ENCODE measurements at regions not wholly inside any gene's neighbourhood (a gene's known extent, or its start where the extent isn't known, plus 50 kb on each side); places are given as distances from the start of the nearest gene placed in this dataset.

DNA sequence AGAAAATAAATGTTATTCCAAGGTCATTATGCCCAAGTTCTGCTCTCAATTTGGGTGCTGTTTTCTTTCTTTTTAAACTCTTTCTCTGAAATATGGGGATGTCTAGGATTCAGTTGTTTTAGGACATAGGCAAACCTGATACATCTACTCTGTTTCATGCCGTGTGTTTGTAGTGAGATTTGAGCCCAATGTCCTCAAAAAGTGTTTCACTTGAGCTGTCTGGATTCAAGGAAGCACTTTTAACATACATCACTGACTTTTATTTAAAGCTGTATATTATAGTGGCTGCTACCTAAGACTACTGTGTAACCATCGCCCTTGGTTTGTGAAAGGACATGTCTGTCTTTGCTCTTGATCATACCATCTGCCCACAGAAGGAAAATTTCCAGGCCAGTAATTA, 709.3 kb upstream of the STXBP6 start:
- Histone ChIP-seq H2BK20ac (ENCODE audit: low read depth, low read length, poor library complexity, severe bottlenecking) (no peak overlapping the region), H3K14ac (ENCODE audit: insufficient read depth, low read length) (no peak overlapping the region), H2BK12ac (ENCODE audit: insufficient read length, low read depth, low read length) (no peak overlapping the region), H4K8ac (replicated peaks; ENCODE audit: insufficient read length, low read depth, low read length) (no peak overlapping the region), H4K20me1 (ENCODE audit: control insufficient read depth, insufficient read depth, insufficient read length) (no peaks in the 10 kb centered on the region), H2BK15ac (ENCODE audit: low read depth, low read length) (no peak overlapping the region), H2AK5ac (ENCODE audit: insufficient read length, low read length) (no peak overlapping the region), H3K79me1 (ENCODE audit: insufficient read depth, low read depth, low read length, poor library complexity, severe bottlenecking) (no peaks in the 10 kb centered on the region), H3K9ac (ENCODE audit: extremely low read depth, insufficient read length, low read length) (no peak overlapping the region), H3K4me2 (ENCODE audit: insufficient read depth, insufficient read length, low read length) (no peak overlapping the region), H3K4me1 (ENCODE audit: insufficient read depth, low read length) (peaks cover 8% of the 10 kb centered on the region; the same call in 1 of the 2 replicates), H3T11ph (ENCODE audit: low read length) (no peak overlapping the region), H3K27me3 (ENCODE audit: insufficient read depth, low read length) (no peaks in the 10 kb centered on the region), H3K23me2 (ENCODE audit: insufficient read length, low read depth, low read length, poor library complexity, severe bottlenecking) (no peaks in the 10 kb centered on the region), H3K56ac (ENCODE audit: insufficient read length, low read depth, low read length) (no peak overlapping the region), H2AFZ (ENCODE audit: low read length) (no peak overlapping the region), H3K23ac (ENCODE audit: insufficient read length, low read depth, low read length) (no peak overlapping the region), H3K18ac (ENCODE audit: insufficient read length, low read depth, low read length) (no peak overlapping the region), H3K27ac (ENCODE audit: insufficient read length, low read depth, low read length) (no peak overlapping the region), H3K79me2 (ENCODE audit: insufficient read depth, low read length) (no peaks in the 10 kb centered on the region), H3K9me3 (ENCODE audit: control insufficient read depth, low read depth, low read length) (no peaks in the 10 kb centered on the region), H2BK5ac (ENCODE audit: insufficient read length, low read length) (no peak overlapping the region), H2BK120ac (ENCODE audit: low read depth, low read length, poor library complexity, severe bottlenecking) (no peak overlapping the region), H3K4ac (ENCODE audit: low read depth, low read length) (no peak overlapping the region), H4K91ac (ENCODE audit: insufficient read length, low read depth, low read length) (no peak overlapping the region), H4K5ac (ENCODE audit: insufficient read length, low read depth, low read length) (no peak overlapping the region)
- Mint-ChIP-seq H3K27ac (no peak overlapping the region), H3K4me3 (no peak overlapping the region), H3K4me1 (peaks cover 26 to 39% of the 10 kb centered on the region in 2 experiments), H3K27me3 (ENCODE audit: low read depth) (no peaks in the 10 kb centered on the region), H3K36me3 (ENCODE audit: insufficient read depth in 1 of 3, low read depth in 3 of 3) (no peaks in the 10 kb centered on the region; a peak in 1 of 7 replicates), H3K9me3 (peaks cover 0 to under 1% of the 10 kb centered on the region in 2 experiments; a peak in 1 of 5 replicates)
- no peak for DNase-seq
- WGBS (ENCODE audit: extremely low coverage, insufficient read length, low lambda C conversion rate) = no CpG with 5 or more reads among the region's 2 CpGs
- TF ChIP-seq, protein P1, sequence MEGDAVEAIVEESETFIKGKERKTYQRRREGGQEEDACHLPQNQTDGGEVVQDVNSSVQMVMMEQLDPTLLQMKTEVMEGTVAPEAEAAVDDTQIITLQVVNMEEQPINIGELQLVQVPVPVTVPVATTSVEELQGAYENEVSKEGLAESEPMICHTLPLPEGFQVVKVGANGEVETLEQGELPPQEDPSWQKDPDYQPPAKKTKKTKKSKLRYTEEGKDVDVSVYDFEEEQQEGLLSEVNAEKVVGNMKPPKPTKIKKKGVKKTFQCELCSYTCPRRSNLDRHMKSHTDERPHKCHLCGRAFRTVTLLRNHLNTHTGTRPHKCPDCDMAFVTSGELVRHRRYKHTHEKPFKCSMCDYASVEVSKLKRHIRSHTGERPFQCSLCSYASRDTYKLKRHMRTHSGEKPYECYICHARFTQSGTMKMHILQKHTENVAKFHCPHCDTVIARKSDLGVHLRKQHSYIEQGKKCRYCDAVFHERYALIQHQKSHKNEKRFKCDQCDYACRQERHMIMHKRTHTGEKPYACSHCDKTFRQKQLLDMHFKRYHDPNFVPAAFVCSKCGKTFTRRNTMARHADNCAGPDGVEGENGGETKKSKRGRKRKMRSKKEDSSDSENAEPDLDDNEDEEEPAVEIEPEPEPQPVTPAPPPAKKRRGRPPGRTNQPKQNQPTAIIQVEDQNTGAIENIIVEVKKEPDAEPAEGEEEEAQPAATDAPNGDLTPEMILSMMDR (conservative IDR thresholded peaks at IDR 0.05) = no peak

All from H9 (cell line).